ENCODE measurements at regions not wholly inside any gene's neighbourhood (a gene's known extent, or its start where the extent isn't known, plus 50 kb on each side); places are given as distances from the start of the nearest gene placed in this dataset.

GRCh38 chr6:16811277-16811979 is 50.2 kb upstream of the ATXN1 start:
- no peak overlapping the region for H3K27ac ChIP-seq
- no peaks in the 10 kb centered on the region for H3K4me1 ChIP-seq
- DNase-seq (no peak), ATAC-seq (no peak)
- peaks cover 0 to 37% of the 10 kb centered on the region in 2 donors for H3K9me3 ChIP-seq
- no peak overlapping the region for H3K4me3 ChIP-seq
- no peak for TF ChIP-seq CTCF (IDR thresholded peaks at IDR 0.05)
- intact Hi-C loops (cut with DNase I) = no loop called here
- H3K36me3 ChIP-seq = no peaks in the 10 kb centered on the region
- H3K27me3 ChIP-seq = no peaks in the 10 kb centered on the region
